ENCODE measurements at regions not wholly inside any gene's neighbourhood (a gene's known extent, or its start where the extent isn't known, plus 50 kb on each side); places are given as distances from the start of the nearest gene placed in this dataset.

GRCh38 chr16:49937886-49938285, 82.0 kb upstream of the ZNF423 start:
- no peak for TF ChIP-seq POLR2A (IDR thresholded peaks at IDR 0.05)
- no peak for TF ChIP-seq CTCF (IDR thresholded peaks at IDR 0.05)
